Natural killer cell (primary cell): ENCODE measurements at regions not wholly inside any gene's neighbourhood (a gene's known extent, or its start where the extent isn't known, plus 50 kb on each side); places are given as distances from the start of the nearest gene placed in this dataset.

Source experiments
- ATAC-seq, 3 donors: fragments of 150-1000 bp in 2 of 3; fragments of 200-7000 bp in 1 of 3; cut with Tn5 transposase; 1 replicate in 1 of 3; 2 replicates in 2 of 3; pipeline ENCODE4 v1.10.0; 2021; ENCODE audit warnings: mild to moderate bottlenecking in 2 of 3, moderate library complexity in 2 of 3
- DNase-seq, 2 donors: peaks; one replicate each; pipeline versions ENCODE4 v3.0.0 to v3.0.0-alpha.2; 2013 to 2021; ENCODE audit warnings: mixed read lengths in 1 of 2
- H3K27ac ChIP-seq: one replicate; pipeline ENCODE4 v1.5.1; 2013; ENCODE audit warnings: mild to moderate bottlenecking, low read length
- H3K27me3 ChIP-seq: one replicate; pipeline ENCODE4 v1.6.1; 2013; ENCODE audit warnings: low read length; ENCODE audit not compliant: control insufficient read depth, insufficient read depth
- H3K36me3 ChIP-seq: one replicate; pipeline ENCODE4 v1.6.1; 2013; ENCODE audit warnings: low read length; ENCODE audit not compliant: control insufficient read depth, insufficient read depth
- H3K4me1 ChIP-seq: one replicate; pipeline ENCODE4 v1.6.1; 2013; ENCODE audit warnings: low read length; ENCODE audit not compliant: control insufficient read depth, insufficient read depth
- H3K4me3 ChIP-seq: one replicate; pipeline ENCODE4 v1.5.1; 2013; ENCODE audit warnings: low read length
- H3K9me3 ChIP-seq: one replicate; pipeline ENCODE4 v1.6.1; 2013; ENCODE audit warnings: low read length; ENCODE audit not compliant: control insufficient read depth, insufficient read depth
- H3K27ac Mint-ChIP-seq, 2 donors: one replicate each; pipeline ENCODE4 v1.8.0; 2022; ENCODE audit warnings: mild to moderate bottlenecking in 2 of 2, mixed read lengths in 2 of 2, moderate library complexity in 1 of 2
- H3K27me3 Mint-ChIP-seq, 2 donors: one replicate each; pipeline ENCODE4 v1.8.0; 2022; ENCODE audit warnings: low read depth in 2 of 2, mixed read lengths in 2 of 2
- H3K36me3 Mint-ChIP-seq: one replicate; pipeline ENCODE4 v1.8.0; 2022; ENCODE audit warnings: mixed read lengths
- H3K4me1 Mint-ChIP-seq, 2 donors: one replicate each; pipeline ENCODE4 v1.8.0; 2022; ENCODE audit warnings: mixed read lengths in 2 of 2
- H3K4me3 Mint-ChIP-seq: one replicate; pipeline ENCODE4 v1.8.0; 2022; ENCODE audit warnings: mild to moderate bottlenecking, moderate library complexity, mixed read lengths
- H3K9me3 Mint-ChIP-seq, 2 donors: one replicate each; pipeline ENCODE4 v1.8.0; 2022; ENCODE audit warnings: mixed read lengths in 2 of 2
- CTCF ChIP-seq: fragments of 200-600 bp; IDR thresholded peaks from one replicate; pipeline ENCODE4 v1.8.0; 2022; ENCODE audit warnings: antibody characterized with exemption
- WGBS: methylation state at CpG from one replicate; pipeline ENCODE4 v1.1.7; 2013; ENCODE audit warnings: missing lambda C conversion rate; ENCODE audit not compliant: insufficient coverage; 5-methylcytosine and 5-hydroxymethylcytosine counted together
- intact Hi-C: fragments of 100-400 bp; cut with micrococcal nuclease; formaldehyde crosslinking; loops from one replicate; pipeline ENCODE4 v1.14.2; 2022

- H3K4me3 ChIP-seq, result no peak overlapping the region
- Mint-ChIP-seq H3K9me3 (peaks cover 9 to 13% of the 10 kb centered on the region in 2 donors), H3K36me3 (no peaks in the 10 kb centered on the region), H3K27ac (no peak overlapping the region), H3K27me3 (no peaks in the 10 kb centered on the region), H3K4me1 (no peaks in the 10 kb centered on the region), H3K4me3 (no peak overlapping the region)
- no peaks in the 10 kb centered on the region for H3K27me3 ChIP-seq
- no peaks in the 10 kb centered on the region for H3K4me1 ChIP-seq
- no peaks in the 10 kb centered on the region for H3K9me3 ChIP-seq
- intact Hi-C loops, result no loop called here
- ATAC-seq, result no peak
- H3K27ac ChIP-seq, result no peak overlapping the region
- 93% methylated on average over 2 of the region's 2 CpGs for WGBS
- DNase-seq, result no peak
- no peaks in the 10 kb centered on the region for H3K36me3 ChIP-seq
- TF ChIP-seq CTCF, result no peak
These were observed 465.8 kb upstream of the SYT1 start for GRCh38 chr12:78398750-78399149.

GRCh38 chr12:78402366-78403134 lies 462.0 kb upstream of the SYT1 start:
- H3K9me3 ChIP-seq, result no peaks in the 10 kb centered on the region
- Mint-ChIP-seq H3K9me3 (peaks cover 6 to 9% of the 10 kb centered on the region in 2 donors), H3K36me3 (no peaks in the 10 kb centered on the region), H3K27me3 (no peaks in the 10 kb centered on the region), H3K4me3 (no peak overlapping the region), H3K4me1 (no peaks in the 10 kb centered on the region), H3K27ac (no peak overlapping the region)
- no peak for ATAC-seq
- H3K4me1 ChIP-seq, result no peaks in the 10 kb centered on the region
- H3K27me3 ChIP-seq, result no peaks in the 10 kb centered on the region
- no peak for TF ChIP-seq CTCF
- intact Hi-C loops, result no loop called here
- WGBS, result 100% methylated on average over 2 of the region's 5 CpGs
- H3K27ac ChIP-seq, result no peak overlapping the region
- H3K36me3 ChIP-seq, result no peaks in the 10 kb centered on the region
- no peak overlapping the region for H3K4me3 ChIP-seq
- DNase-seq, result no peak

GRCh38 chr12:78403136-78403535 lies 461.4 kb upstream of the SYT1 start:
- H3K4me3 ChIP-seq, result no peak overlapping the region
- Mint-ChIP-seq H3K27me3 (no peaks in the 10 kb centered on the region), H3K9me3 (peaks cover 4 to 6% of the 10 kb centered on the region in 2 donors), H3K4me3 (no peak overlapping the region), H3K36me3 (no peaks in the 10 kb centered on the region), H3K27ac (no peak overlapping the region), H3K4me1 (no peaks in the 10 kb centered on the region)
- H3K4me1 ChIP-seq, result no peaks in the 10 kb centered on the region
- ATAC-seq (no peak), DNase-seq (no peak)
- H3K9me3 ChIP-seq, result no peaks in the 10 kb centered on the region
- intact Hi-C loops, result no loop called here
- TF ChIP-seq CTCF, result no peak
- H3K36me3 ChIP-seq, result no peaks in the 10 kb centered on the region
- WGBS, result no CpG with 5 or more reads among the region's 1 CpG
- no peaks in the 10 kb centered on the region for H3K27me3 ChIP-seq
- no peak overlapping the region for H3K27ac ChIP-seq

- WGBS, result 100% methylated on average over 1 of the region's 3 CpGs
These were observed 460.9 kb upstream of the SYT1 start for GRCh38 chr12:78403681-78404080.

More at GRCh38 chr12:78403681-78404080, 460.9 kb upstream of the SYT1 start:
- no peak for TF ChIP-seq CTCF
- Mint-ChIP-seq H3K4me3 (no peak overlapping the region), H3K27me3 (no peaks in the 10 kb centered on the region), H3K9me3 (peaks cover 0 to 5% of the 10 kb centered on the region in 2 donors), H3K4me1 (no peaks in the 10 kb centered on the region), H3K36me3 (no peaks in the 10 kb centered on the region), H3K27ac (no peak overlapping the region)
- no peak overlapping the region for H3K4me3 ChIP-seq
- no peaks in the 10 kb centered on the region for H3K4me1 ChIP-seq
- intact Hi-C loops, result no loop called here
- no peaks in the 10 kb centered on the region for H3K9me3 ChIP-seq
- ATAC-seq (no peak), DNase-seq (no peak)
- no peaks in the 10 kb centered on the region for H3K27me3 ChIP-seq
- no peaks in the 10 kb centered on the region for H3K36me3 ChIP-seq
- no peak overlapping the region for H3K27ac ChIP-seq
